ENCODE measurements at regions not wholly inside any gene's neighbourhood (a gene's known extent, or its start where the extent isn't known, plus 50 kb on each side); places are given as distances from the start of the nearest gene placed in this dataset.
A peak's percentile ranks its signal among the peaks of the same experiment; 100 is the strongest.

GRCh38 chr18:67200665-67201064 lies 315.9 kb downstream of the DSEL start:
- no peak overlapping the region for H3K4me3 ChIP-seq (ENCODE audit: insufficient read depth, low read depth, low read length)
- no peak for DNase-seq
- H3K36me3 ChIP-seq (replicated peaks; ENCODE audit: control insufficient read depth, insufficient read depth, low read length) = no peaks in the 10 kb centered on the region
- H3K27me3 ChIP-seq (ENCODE audit: control insufficient read depth, insufficient read depth, low read length) = no peaks in the 10 kb centered on the region

- Histone ChIP-seq H3K36me3 (replicated peaks; ENCODE audit: control insufficient read depth, insufficient read depth, low read length) (no peaks in the 10 kb centered on the region), H3K4me3 (ENCODE audit: insufficient read depth, low read depth, low read length) (no peak overlapping the region), H3K27me3 (ENCODE audit: control insufficient read depth, insufficient read depth, low read length) (no peaks in the 10 kb centered on the region)
- DNase-seq = no peak
Observed at GRCh38 chr18:67199993-67200617, 316.4 kb downstream of the DSEL start.

GRCh38 chr18:67194886-67195285 lies 321.6 kb downstream of the DSEL start:
- Histone ChIP-seq H3K36me3 (replicated peaks; ENCODE audit: control insufficient read depth, insufficient read depth, low read length) (no peaks in the 10 kb centered on the region), H3K4me3 (ENCODE audit: insufficient read depth, low read depth, low read length) (no peak overlapping the region), H3K27me3 (ENCODE audit: control insufficient read depth, insufficient read depth, low read length) (no peaks in the 10 kb centered on the region)
- no peak for DNase-seq

GRCh38 chr18:67192535-67192934 lies 324.0 kb downstream of the DSEL start:
- Histone ChIP-seq H3K27me3 (ENCODE audit: control insufficient read depth, insufficient read depth, low read length) (no peaks in the 10 kb centered on the region), H3K4me3 (ENCODE audit: insufficient read depth, low read depth, low read length) (no peak overlapping the region), H3K36me3 (replicated peaks; ENCODE audit: control insufficient read depth, insufficient read depth, low read length) (no peaks in the 10 kb centered on the region)
- DNase-seq = no peak

GRCh38 chr18:67183398-67183797 lies 333.1 kb downstream of the DSEL start:
- DNase-seq = no peak
- no peaks in the 10 kb centered on the region for H3K36me3 ChIP-seq (replicated peaks; ENCODE audit: control insufficient read depth, insufficient read depth, low read length)
- no peaks in the 10 kb centered on the region for H3K27me3 ChIP-seq (ENCODE audit: control insufficient read depth, insufficient read depth, low read length)
- H3K4me3 ChIP-seq (ENCODE audit: insufficient read depth, low read depth, low read length) = no peak overlapping the region

GRCh38 chr18:67179726-67180125 lies 336.8 kb downstream of the DSEL start:
- no peaks in the 10 kb centered on the region for H3K36me3 ChIP-seq (replicated peaks; ENCODE audit: control insufficient read depth, insufficient read depth, low read length)
- H3K4me3 ChIP-seq (ENCODE audit: insufficient read depth, low read depth, low read length) = no peak overlapping the region
- H3K27me3 ChIP-seq (ENCODE audit: control insufficient read depth, insufficient read depth, low read length) = no peaks in the 10 kb centered on the region
- DNase-seq = no peak

- H3K36me3 ChIP-seq (replicated peaks; ENCODE audit: control insufficient read depth, insufficient read depth, low read length) = no peaks in the 10 kb centered on the region
- no peaks in the 10 kb centered on the region for H3K27me3 ChIP-seq (ENCODE audit: control insufficient read depth, insufficient read depth, low read length)
- no peak overlapping the region for H3K4me3 ChIP-seq (ENCODE audit: insufficient read depth, low read depth, low read length)
- no peak for DNase-seq
Observed at GRCh38 chr18:67159662-67160061, 356.9 kb downstream of the DSEL start.

GRCh38 chr18:67154979-67155378 lies 361.5 kb downstream of the DSEL start:
- H3K36me3 ChIP-seq (replicated peaks; ENCODE audit: control insufficient read depth, insufficient read depth, low read length) = no peaks in the 10 kb centered on the region
- H3K4me3 ChIP-seq (ENCODE audit: insufficient read depth, low read depth, low read length) = no peak overlapping the region
- H3K27me3 ChIP-seq (ENCODE audit: control insufficient read depth, insufficient read depth, low read length) = no peaks in the 10 kb centered on the region
- peak; percentile 6 for DNase-seq

GRCh38 chr18:67151366-67151765 lies 365.2 kb downstream of the DSEL start:
- DNase-seq = peak; percentile 15
- H3K4me3 ChIP-seq (ENCODE audit: insufficient read depth, low read depth, low read length) = no peak overlapping the region
- no peaks in the 10 kb centered on the region for H3K27me3 ChIP-seq (ENCODE audit: control insufficient read depth, insufficient read depth, low read length)
- H3K36me3 ChIP-seq (replicated peaks; ENCODE audit: control insufficient read depth, insufficient read depth, low read length) = no peaks in the 10 kb centered on the region

GRCh38 chr18:67145586-67146292 lies 370.8 kb downstream of the DSEL start:
- no peaks in the 10 kb centered on the region for H3K36me3 ChIP-seq (replicated peaks; ENCODE audit: control insufficient read depth, insufficient read depth, low read length)
- no peak overlapping the region for H3K4me3 ChIP-seq (ENCODE audit: insufficient read depth, low read depth, low read length)
- DNase-seq = no peak
- no peaks in the 10 kb centered on the region for H3K27me3 ChIP-seq (ENCODE audit: control insufficient read depth, insufficient read depth, low read length)

- H3K4me3 ChIP-seq (ENCODE audit: insufficient read depth, low read depth, low read length) = no peak overlapping the region
- no peaks in the 10 kb centered on the region for H3K27me3 ChIP-seq (ENCODE audit: control insufficient read depth, insufficient read depth, low read length)
- no peak for DNase-seq
- no peaks in the 10 kb centered on the region for H3K36me3 ChIP-seq (replicated peaks; ENCODE audit: control insufficient read depth, insufficient read depth, low read length)
Observed at GRCh38 chr18:67144329-67144728, 372.2 kb downstream of the DSEL start.

GRCh38 chr18:67143028-67143427 lies 373.5 kb downstream of the DSEL start:
- Histone ChIP-seq H3K4me3 (ENCODE audit: insufficient read depth, low read depth, low read length) (no peak overlapping the region), H3K36me3 (replicated peaks; ENCODE audit: control insufficient read depth, insufficient read depth, low read length) (no peaks in the 10 kb centered on the region), H3K27me3 (ENCODE audit: control insufficient read depth, insufficient read depth, low read length) (no peaks in the 10 kb centered on the region)
- no peak for DNase-seq

GRCh38 chr18:67142604-67143003 lies 373.9 kb downstream of the DSEL start:
- no peak overlapping the region for H3K4me3 ChIP-seq (ENCODE audit: insufficient read depth, low read depth, low read length)
- no peaks in the 10 kb centered on the region for H3K27me3 ChIP-seq (ENCODE audit: control insufficient read depth, insufficient read depth, low read length)
- H3K36me3 ChIP-seq (replicated peaks; ENCODE audit: control insufficient read depth, insufficient read depth, low read length) = no peaks in the 10 kb centered on the region
- no peak for DNase-seq

- DNase-seq = no peak
- Histone ChIP-seq H3K36me3 (replicated peaks; ENCODE audit: control insufficient read depth, insufficient read depth, low read length) (no peaks in the 10 kb centered on the region), H3K27me3 (ENCODE audit: control insufficient read depth, insufficient read depth, low read length) (no peaks in the 10 kb centered on the region), H3K4me3 (ENCODE audit: insufficient read depth, low read depth, low read length) (no peak overlapping the region)
Observed at GRCh38 chr18:67140495-67140894, 376.0 kb downstream of the DSEL start.

- no peak overlapping the region for H3K4me3 ChIP-seq (ENCODE audit: insufficient read depth, low read depth, low read length)
- no peak for DNase-seq
- H3K27me3 ChIP-seq (ENCODE audit: control insufficient read depth, insufficient read depth, low read length) = no peaks in the 10 kb centered on the region
- no peaks in the 10 kb centered on the region for H3K36me3 ChIP-seq (replicated peaks; ENCODE audit: control insufficient read depth, insufficient read depth, low read length)
Observed at GRCh38 chr18:67139899-67140298, 376.6 kb downstream of the DSEL start.

Measured in H7 (cell line).